Naive thymus-derived CD8-positive, alpha-beta T cell (primary cell): ENCODE measurements at regions not wholly inside any gene's neighbourhood (a gene's known extent, or its start where the extent isn't known, plus 50 kb on each side); places are given as distances from the start of the nearest gene placed in this dataset.
"Not testable (repeated sequence)": the region's sequence is repeated elsewhere in the genome, so short reads cannot be mapped to it uniquely, and the experiment has no call there.

Experiments used
- ATAC-seq, 2 donors: fragments of 150-1000 bp; cut with Tn5 transposase in 1 of 2; sonication (Bioruptor Pico), chemical (Tn5 transposase) in 1 of 2; 1 replicate in 1 of 2; 2 replicates in 1 of 2; pipeline ENCODE4 v1.10.0; 2021; ENCODE audit warnings: mild to moderate bottlenecking in 2 of 2, moderate library complexity in 2 of 2
- POLR2A ChIA-PET: fragments of 350-600 bp; sonication (Branson Sonifier 250); formaldehyde crosslinking; loops from one replicate; lab custom pipeline; 2021; ENCODE audit warnings: antibody characterized with exemption; lab: Charles Lee
- DNase-seq, 10 donors: peaks; one replicate each; pipeline versions ENCODE4 v3.0.0 to v3.0.0-alpha.2; 2020 to 2022
- H3K27ac Mint-ChIP-seq, 10 donors: one replicate each; pipeline ENCODE4 v1.8.0; 2020 to 2022; ENCODE audit warnings: mild to moderate bottlenecking in 10 of 10, mixed read lengths in 10 of 10, moderate library complexity in 4 of 10, inconsistent platforms in 1 of 10
- H3K27me3 Mint-ChIP-seq, 5 donors: one replicate each; pipeline ENCODE4 v1.8.0; 2021 to 2022; ENCODE audit warnings: mixed read lengths in 5 of 5
- H3K36me3 Mint-ChIP-seq, 3 donors: one replicate each; pipeline ENCODE4 v1.8.0; 2020 to 2022; ENCODE audit warnings: mixed read lengths in 3 of 3, mild to moderate bottlenecking in 2 of 3, inconsistent platforms in 1 of 3
- H3K4me1 Mint-ChIP-seq, 4 donors: one replicate each; pipeline ENCODE4 v1.8.0; 2021 to 2022; ENCODE audit warnings: mixed read lengths in 4 of 4
- H3K4me3 Mint-ChIP-seq, 10 donors: one replicate each; pipeline ENCODE4 v1.8.0; 2020 to 2022; ENCODE audit warnings: mild to moderate bottlenecking in 10 of 10, mixed read lengths in 10 of 10, moderate library complexity in 6 of 10, inconsistent platforms in 1 of 10
- H3K9me3 Mint-ChIP-seq, 9 donors: one replicate each; pipeline ENCODE4 v1.8.0; 2020 to 2022; ENCODE audit warnings: mixed read lengths in 9 of 9, mild to moderate bottlenecking in 3 of 9, inconsistent platforms in 1 of 9, moderate library complexity in 1 of 9

DNA sequence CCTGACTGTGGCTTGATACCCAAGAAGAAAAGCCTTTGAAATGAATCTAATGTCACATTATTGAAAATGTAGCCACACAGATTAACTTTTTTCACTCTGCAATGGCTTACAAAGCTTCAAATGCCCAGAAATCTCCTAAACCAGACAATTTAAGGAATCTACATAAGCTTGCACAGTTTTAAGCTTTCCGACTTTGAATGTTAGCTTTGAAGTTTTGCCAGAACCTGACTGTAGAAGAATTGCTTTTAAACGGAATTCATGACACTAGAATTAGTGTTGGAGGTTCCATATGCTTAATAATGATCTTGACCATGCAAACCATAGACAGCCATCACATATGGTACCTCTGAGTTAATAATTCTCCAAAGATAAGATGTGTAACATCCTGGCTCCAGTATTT, 798.5 kb upstream of the EPHA7 start:
- POLR2A ChIA-PET: no interaction called here
- DNase-seq (no peak), ATAC-seq (no peak)
- Mint-ChIP-seq H3K4me3 (no peak overlapping the region), H3K9me3 (peaks cover 0 to 6% (median 0%) of the 10 kb centered on the region in 9 donors), H3K36me3 (no peaks in the 10 kb centered on the region), H3K4me1 (no peaks in the 10 kb centered on the region), H3K27me3 (no peaks in the 10 kb centered on the region), H3K27ac (no peak overlapping the region)

DNA sequence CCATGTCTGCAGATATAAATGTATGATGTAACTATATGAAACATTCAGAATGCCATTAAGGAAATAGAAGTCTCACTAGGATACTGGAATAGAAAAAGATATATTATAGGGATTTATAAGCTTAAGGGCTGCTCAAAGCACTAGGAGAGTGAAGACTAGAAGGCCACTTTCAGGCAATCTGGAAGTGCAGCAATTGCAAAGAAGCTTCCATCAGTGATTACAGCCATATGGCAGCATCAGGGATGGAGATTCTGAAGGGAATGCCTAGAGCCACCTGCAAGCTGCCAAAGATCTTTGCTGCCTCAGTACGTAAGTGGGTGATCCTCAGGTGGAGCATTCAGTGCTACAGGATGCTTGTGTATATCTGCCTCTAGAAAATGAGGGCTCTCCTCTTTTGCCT, 796.2 kb upstream of the EPHA7 start:
- H3K27ac Mint-ChIP-seq: no peak overlapping the region
- H3K4me1 Mint-ChIP-seq: no peaks in the 10 kb centered on the region
- no peaks in the 10 kb centered on the region for H3K27me3 Mint-ChIP-seq
- POLR2A ChIA-PET: no interaction called here
- H3K9me3 Mint-ChIP-seq: peaks cover 0 to 4% (median 0%) of the 10 kb centered on the region in 9 donors
- no peak overlapping the region for H3K4me3 Mint-ChIP-seq
- DNase-seq: no peak
- ATAC-seq: no peak
- no peaks in the 10 kb centered on the region for H3K36me3 Mint-ChIP-seq

DNA sequence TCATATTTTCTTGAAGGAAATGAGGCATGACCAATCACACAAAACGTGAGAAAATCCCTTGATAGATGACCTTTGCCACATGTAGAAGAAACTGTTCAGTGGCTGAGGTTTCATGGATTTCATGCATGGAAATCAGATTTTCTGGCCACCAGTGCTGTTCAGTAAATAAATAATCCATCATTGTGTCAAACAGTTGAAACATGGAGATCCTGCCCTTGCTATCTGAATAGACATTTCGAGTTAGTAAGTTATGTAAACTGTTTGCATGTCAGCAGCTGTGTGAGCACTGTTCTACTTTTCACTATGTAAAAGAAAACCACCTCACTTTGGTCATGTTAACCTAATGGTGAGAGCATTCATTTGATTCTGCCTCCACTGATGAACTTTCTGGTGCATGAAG, 793.9 kb upstream of the EPHA7 start:
- Mint-ChIP-seq H3K4me1 (no peaks in the 10 kb centered on the region), H3K9me3 (peaks cover 0 to 4% (median 0%) of the 10 kb centered on the region in 9 donors), H3K27ac (no peak overlapping the region), H3K4me3 (no peak overlapping the region), H3K36me3 (no peaks in the 10 kb centered on the region), H3K27me3 (no peaks in the 10 kb centered on the region)
- POLR2A ChIA-PET: no interaction called here
- no peak for ATAC-seq
- DNase-seq: no peak

GRCh38 chr6:94196891-94197290, 777.5 kb upstream of the EPHA7 start:
- Mint-ChIP-seq H3K27ac (no peak overlapping the region), H3K36me3 (no peaks in the 10 kb centered on the region), H3K4me3 (no peak overlapping the region), H3K27me3 (no peaks in the 10 kb centered on the region), H3K4me1 (no peaks in the 10 kb centered on the region), H3K9me3 (peaks cover 0 to 9% (median 3%) of the 10 kb centered on the region in 9 donors)
- DNase-seq (no peak), ATAC-seq (no peak)
- POLR2A ChIA-PET: no interaction called here

GRCh38 chr6:94190030-94190429, 770.7 kb upstream of the EPHA7 start:
- no peak overlapping the region for H3K27ac Mint-ChIP-seq
- ATAC-seq (no peak), DNase-seq (no peak)
- H3K4me1 Mint-ChIP-seq: no peaks in the 10 kb centered on the region
- peaks cover 0 to 5% (median 0%) of the 10 kb centered on the region in 3 donors for H3K36me3 Mint-ChIP-seq
- no peaks in the 10 kb centered on the region for H3K27me3 Mint-ChIP-seq
- POLR2A ChIA-PET: no interaction called here
- H3K9me3 Mint-ChIP-seq: peaks cover 3 to 26% (median 15%) of the 10 kb centered on the region in 9 donors
- no peak overlapping the region for H3K4me3 Mint-ChIP-seq

GRCh38 chr6:94184666-94185464, 765.5 kb upstream of the EPHA7 start:
- H3K27me3 Mint-ChIP-seq: no peaks in the 10 kb centered on the region
- no peaks in the 10 kb centered on the region for H3K4me1 Mint-ChIP-seq
- POLR2A ChIA-PET: no interaction called here
- H3K36me3 Mint-ChIP-seq: peaks cover 0 to 9% (median 0%) of the 10 kb centered on the region in 3 donors
- DNase-seq (no peak), ATAC-seq (no peak)
- H3K4me3 Mint-ChIP-seq: no peak overlapping the region
- H3K9me3 Mint-ChIP-seq: peaks cover 8 to 42% (median 15%) of the 10 kb centered on the region in 9 donors
- H3K27ac Mint-ChIP-seq: no peak overlapping the region

DNA sequence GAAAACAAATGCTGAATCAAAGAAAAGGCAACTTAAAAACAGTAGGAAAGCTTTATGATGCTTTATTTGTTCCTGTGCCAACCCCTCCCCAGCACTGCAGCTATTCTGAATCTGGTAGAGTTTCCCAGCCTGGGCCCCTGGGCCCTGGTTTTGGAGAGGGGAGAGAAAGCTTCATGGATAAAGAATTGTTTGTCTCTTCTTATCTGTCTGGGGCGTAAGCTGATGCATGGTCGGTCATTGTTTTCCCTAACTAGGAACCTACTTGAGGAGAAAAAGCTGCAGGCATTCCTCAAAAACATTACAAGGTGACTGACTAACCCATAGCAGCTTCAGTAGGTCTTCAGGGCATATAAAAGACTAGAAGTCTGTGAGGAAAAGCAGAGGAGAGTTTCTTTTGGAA, 758.1 kb upstream of the EPHA7 start:
- Mint-ChIP-seq H3K27ac (no peak overlapping the region), H3K4me1 (no peaks in the 10 kb centered on the region), H3K9me3 (peaks cover 0 to 11% (median 3%) of the 10 kb centered on the region in 9 donors), H3K4me3 (no peak overlapping the region), H3K27me3 (no peaks in the 10 kb centered on the region), H3K36me3 (no peaks in the 10 kb centered on the region)
- ATAC-seq (no peak), DNase-seq (no peak)
- POLR2A ChIA-PET: no interaction called here

DNA sequence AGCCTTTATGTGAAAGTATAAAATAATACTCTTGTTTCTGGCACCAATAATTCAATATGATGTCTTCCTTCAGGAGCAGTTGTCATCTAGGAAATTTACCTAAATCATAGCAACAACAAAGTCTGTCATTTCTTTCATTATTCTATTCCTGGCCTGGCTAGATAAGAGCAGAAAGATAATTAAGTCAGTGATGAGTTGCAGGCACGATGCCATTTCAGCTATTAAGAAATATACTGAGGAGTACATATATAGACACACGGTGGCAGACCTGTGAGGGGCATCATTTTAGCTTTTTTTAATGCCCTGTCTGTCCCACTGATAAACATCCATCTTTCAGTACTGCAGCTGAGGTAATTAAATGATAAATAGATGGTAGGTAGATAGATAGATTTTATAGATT, 756.1 kb upstream of the EPHA7 start:
- Mint-ChIP-seq H3K27me3 (no peaks in the 10 kb centered on the region), H3K36me3 (no peaks in the 10 kb centered on the region), H3K4me1 (no peaks in the 10 kb centered on the region), H3K9me3 (peaks cover 0 to 18% (median 16%) of the 10 kb centered on the region in 9 donors), H3K27ac (no peak overlapping the region), H3K4me3 (no peak overlapping the region)
- no peak for ATAC-seq
- POLR2A ChIA-PET: no interaction called here
- DNase-seq: no peak

DNA sequence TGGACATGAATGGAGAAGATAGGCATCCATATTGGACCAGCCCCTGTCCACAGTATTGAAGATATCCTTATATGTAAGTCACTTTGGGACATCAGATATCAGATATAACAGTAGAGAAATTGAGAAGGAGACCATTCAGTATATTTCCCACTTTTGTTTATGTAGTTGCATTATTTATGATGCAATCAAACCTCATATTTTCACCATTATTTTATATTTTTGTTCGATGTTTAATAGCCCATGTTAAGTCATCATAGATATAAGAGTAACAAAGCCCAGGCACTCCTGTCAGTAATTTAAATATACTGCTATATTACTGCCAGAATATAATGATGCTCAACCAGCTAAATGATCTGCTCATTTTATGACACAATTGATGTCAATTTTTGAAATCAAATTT, 744.5 kb upstream of the EPHA7 start:
- POLR2A ChIA-PET: no interaction called here
- no peaks in the 10 kb centered on the region for H3K4me1 Mint-ChIP-seq
- no peaks in the 10 kb centered on the region for H3K27me3 Mint-ChIP-seq
- H3K27ac Mint-ChIP-seq: no peak overlapping the region
- H3K9me3 Mint-ChIP-seq: peaks cover under 1 to 29% (median 7%) of the 10 kb centered on the region in 9 donors
- ATAC-seq: no peak
- no peak overlapping the region for H3K4me3 Mint-ChIP-seq
- DNase-seq: no peak
- no peaks in the 10 kb centered on the region for H3K36me3 Mint-ChIP-seq

GRCh38 chr6:94150886-94151285, 731.5 kb upstream of the EPHA7 start:
- Mint-ChIP-seq H3K27ac (no peak overlapping the region), H3K4me1 (no peaks in the 10 kb centered on the region), H3K36me3 (no peaks in the 10 kb centered on the region), H3K4me3 (no peak overlapping the region), H3K27me3 (no peaks in the 10 kb centered on the region), H3K9me3 (peaks cover 2 to 13% (median 5%) of the 10 kb centered on the region in 9 donors)
- DNase-seq: no peak
- no peak for ATAC-seq
- POLR2A ChIA-PET: no interaction called here

DNA sequence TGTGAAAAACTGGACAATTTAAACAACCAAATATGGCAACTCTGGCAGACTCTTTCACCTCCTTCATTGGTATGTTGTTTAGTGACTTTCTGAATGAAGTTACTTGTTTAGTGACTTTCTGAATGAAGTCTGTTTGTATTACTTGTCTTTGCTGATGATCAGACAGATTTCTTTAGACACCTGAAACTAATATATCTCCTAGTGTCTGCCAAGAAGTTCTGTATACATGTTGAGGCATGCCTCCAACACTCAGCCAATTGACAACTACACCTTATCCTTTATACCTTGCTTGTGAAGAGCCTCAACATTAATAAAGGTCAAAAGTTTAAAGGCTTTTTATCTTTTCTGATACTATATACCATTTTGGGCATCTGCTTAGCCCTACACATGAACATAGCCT, 725.4 kb upstream of the EPHA7 start:
- H3K36me3 Mint-ChIP-seq: no peaks in the 10 kb centered on the region
- no peak for DNase-seq
- no peaks in the 10 kb centered on the region for H3K27me3 Mint-ChIP-seq
- H3K27ac Mint-ChIP-seq: no peak overlapping the region
- POLR2A ChIA-PET: no interaction called here
- no peak for ATAC-seq
- no peaks in the 10 kb centered on the region for H3K4me1 Mint-ChIP-seq
- no peak overlapping the region for H3K4me3 Mint-ChIP-seq
- H3K9me3 Mint-ChIP-seq: peaks cover 0 to 9% (median 0%) of the 10 kb centered on the region in 9 donors

GRCh38 chr6:94137178-94137577, 717.8 kb upstream of the EPHA7 start:
- H3K36me3 Mint-ChIP-seq, H3K4me3 Mint-ChIP-seq, DNase-seq, H3K27ac Mint-ChIP-seq, ATAC-seq, POLR2A ChIA-PET, H3K4me1 Mint-ChIP-seq, H3K27me3 Mint-ChIP-seq: not testable (repeated sequence)
- H3K9me3 Mint-ChIP-seq: peaks cover 0 to 17% (median 0%) of the 10 kb centered on the region in 9 donors

DNA sequence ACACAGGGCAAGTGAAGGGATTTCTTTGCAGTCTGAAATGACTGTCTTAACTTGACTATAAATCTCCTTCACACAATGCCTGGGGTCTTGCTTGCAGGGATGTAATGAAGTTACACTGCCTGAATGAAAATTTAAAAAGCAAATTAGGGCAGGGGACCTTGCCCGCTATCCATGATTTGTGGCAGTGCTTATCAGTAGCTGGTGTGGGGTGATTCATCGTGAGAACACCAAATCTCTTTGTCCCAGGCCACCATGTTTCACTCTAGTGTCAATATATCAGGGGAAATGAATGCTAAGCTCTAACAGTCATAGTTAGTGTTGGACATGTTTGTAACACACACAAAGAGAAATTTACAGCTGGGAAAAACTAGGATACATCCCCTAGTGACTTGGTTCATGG, 713.7 kb upstream of the EPHA7 start:
- ATAC-seq (no peak), DNase-seq (no peak)
- no peaks in the 10 kb centered on the region for H3K4me1 Mint-ChIP-seq
- H3K27ac Mint-ChIP-seq: no peak overlapping the region
- H3K36me3 Mint-ChIP-seq: no peaks in the 10 kb centered on the region
- H3K4me3 Mint-ChIP-seq: no peak overlapping the region
- H3K9me3 Mint-ChIP-seq: peaks cover 0 to 10% (median 0%) of the 10 kb centered on the region in 9 donors
- POLR2A ChIA-PET: no interaction called here
- H3K27me3 Mint-ChIP-seq: no peaks in the 10 kb centered on the region

DNA sequence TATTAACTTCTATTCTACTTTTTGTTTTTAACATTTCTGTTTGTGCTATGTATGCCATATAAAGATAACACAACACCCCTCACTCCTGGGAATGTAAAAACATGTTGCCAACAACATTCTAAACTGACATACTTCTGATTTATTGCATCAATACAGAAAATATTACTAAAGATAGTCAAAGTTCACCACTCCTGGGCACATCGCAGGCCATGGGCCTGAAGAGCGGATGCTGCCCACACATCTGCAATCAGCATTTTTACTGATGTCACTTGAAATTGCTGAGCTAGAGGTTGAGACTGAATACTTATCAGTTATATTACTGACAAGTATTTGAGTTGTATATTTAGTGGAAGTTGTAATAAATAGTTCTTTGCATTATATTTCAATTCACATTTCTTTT, 711.9 kb upstream of the EPHA7 start:
- H3K9me3 Mint-ChIP-seq: peaks cover 0 to 10% (median 0%) of the 10 kb centered on the region in 9 donors

More for the DNA sequence above, 711.9 kb upstream of the EPHA7 start:
- no peak overlapping the region for H3K4me3 Mint-ChIP-seq
- no peak overlapping the region for H3K27ac Mint-ChIP-seq
- no peaks in the 10 kb centered on the region for H3K36me3 Mint-ChIP-seq
- POLR2A ChIA-PET: no interaction called here
- H3K27me3 Mint-ChIP-seq: no peaks in the 10 kb centered on the region
- H3K4me1 Mint-ChIP-seq: no peaks in the 10 kb centered on the region
- ATAC-seq (no peak), DNase-seq (no peak)
